ENCODE measurements at regions not wholly inside any gene's neighbourhood (a gene's known extent, or its start where the extent isn't known, plus 50 kb on each side); places are given as distances from the start of the nearest gene placed in this dataset.
"Not testable (repeated sequence)": the region's sequence is repeated elsewhere in the genome, so short reads cannot be mapped to it uniquely, and the experiment has no call there.

DNA sequence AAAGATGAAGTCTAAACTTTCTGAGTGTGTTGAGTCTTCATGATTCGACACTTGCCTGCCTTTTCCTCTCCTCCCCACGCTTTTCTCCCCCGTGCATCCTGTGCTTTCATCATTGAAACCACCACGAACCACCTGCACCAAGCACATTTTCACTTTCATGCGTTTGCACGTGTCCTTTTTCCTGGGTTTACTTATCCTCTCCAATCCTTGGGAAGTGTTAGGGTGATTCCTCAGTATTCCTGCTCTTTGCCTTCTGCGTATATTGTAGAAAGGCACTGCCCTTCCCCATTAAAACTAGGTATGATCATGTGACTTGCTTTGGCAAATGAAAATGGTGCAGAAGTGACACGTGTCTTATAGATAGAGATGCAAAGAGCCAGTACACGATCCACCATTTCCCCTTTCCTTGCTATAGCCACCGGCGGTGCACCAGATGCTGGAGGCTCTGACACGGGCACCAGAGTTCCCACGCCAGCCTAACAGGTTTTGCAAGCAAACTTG is 106.6 kb downstream of the BRMS1L start:
- peak; percentile 59 for DNase-seq

- no peak for DNase-seq
These were observed 106.0 kb downstream of the BRMS1L start for GRCh38 chr14:35932136-35932535.

DNA sequence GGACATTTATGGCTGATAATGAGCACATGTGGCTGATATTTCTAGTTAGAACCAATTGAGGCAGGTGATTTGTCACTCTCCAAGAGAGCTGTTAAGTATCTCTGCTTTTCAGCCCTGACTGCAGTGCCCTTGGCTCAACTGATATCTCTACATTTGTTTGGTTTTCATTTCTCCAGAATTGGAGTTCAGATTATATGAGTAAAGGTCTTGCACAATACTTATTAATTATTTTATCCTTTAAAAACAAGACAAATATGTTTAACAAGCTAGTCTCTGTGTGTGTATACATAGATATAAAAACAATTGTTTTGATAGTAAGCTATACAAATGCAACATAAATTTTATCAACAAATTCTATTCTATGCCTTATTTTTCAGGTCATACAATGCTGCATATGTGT is 105.2 kb downstream of the BRMS1L start:
- DNase-seq, result no peak

DNA sequence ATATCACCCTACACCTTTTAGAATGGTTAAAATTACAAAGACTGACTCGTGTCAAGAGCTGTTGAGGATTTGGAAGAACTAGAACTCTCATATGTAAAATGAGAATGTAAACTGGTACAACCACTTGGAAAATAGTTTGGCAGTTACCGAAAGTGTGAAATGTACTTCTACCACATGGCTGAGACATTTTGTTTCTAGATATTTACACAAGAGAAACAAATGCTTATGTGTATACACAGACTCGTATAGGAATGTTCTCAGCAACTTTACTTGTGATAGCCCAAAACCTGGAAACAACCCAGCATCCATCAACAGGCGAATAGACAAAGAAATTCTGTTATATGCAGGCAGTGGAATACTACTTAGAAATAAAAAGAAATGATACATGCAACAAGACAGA is 103.0 kb downstream of the BRMS1L start:
- DNase-seq, result no peak

DNA sequence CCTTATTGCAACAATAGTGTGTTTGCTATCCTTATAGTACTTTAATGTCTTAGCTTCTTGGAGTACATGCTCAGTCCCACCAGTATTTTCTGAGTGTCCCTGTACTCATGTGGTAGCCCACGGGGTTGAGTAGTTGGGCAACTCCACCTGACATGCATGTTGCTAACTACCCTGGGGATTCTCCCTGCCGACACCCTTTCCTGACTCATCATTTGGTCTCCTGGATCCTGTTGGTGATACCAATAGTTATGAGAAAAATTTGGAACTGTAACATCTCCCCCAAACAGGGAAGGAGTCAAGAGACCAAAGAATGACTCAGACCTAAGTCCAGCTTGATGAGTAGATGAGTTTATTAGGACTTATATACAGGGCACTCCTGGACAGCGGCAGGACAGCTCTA is 101.6 kb downstream of the BRMS1L start:
- DNase-seq, result no peak

DNA sequence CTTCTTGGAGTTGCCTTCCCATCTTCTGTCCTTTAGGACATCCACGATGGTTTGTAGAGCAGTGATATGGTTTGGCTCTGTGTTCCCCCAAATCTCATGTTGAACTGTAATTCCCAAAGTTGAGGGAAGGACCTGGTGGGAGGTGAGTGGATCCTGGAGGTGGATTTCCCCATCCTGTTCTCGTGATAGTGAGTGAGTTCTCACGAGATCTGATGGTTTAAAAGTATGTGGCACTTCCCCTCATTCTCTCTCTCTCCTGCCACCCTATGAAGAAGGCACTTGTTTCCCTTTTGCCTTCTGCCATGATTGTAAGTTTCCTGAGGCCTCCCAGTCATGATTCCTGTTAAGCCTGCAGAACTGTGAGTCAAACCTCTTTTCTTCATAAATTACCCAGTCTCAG is 99.2 kb downstream of the BRMS1L start:
- DNase-seq, result no peak

- not testable (repeated sequence) for DNase-seq
These were observed 96.5 kb downstream of the BRMS1L start for GRCh38 chr14:35922590-35922989.

GRCh38 chr14:35921745-35922144 is 95.6 kb downstream of the BRMS1L start:
- no peak for DNase-seq
